Coronary artery (tissue), 2 donors: ENCODE measurements at regions not wholly inside any gene's neighbourhood (a gene's known extent, or its start where the extent isn't known, plus 50 kb on each side); places are given as distances from the start of the nearest gene placed in this dataset.

ENCODE experiments used
- DNase-seq: peaks from one replicate; pipeline ENCODE4 v3.0.0-alpha.2; 2017; ENCODE audit warnings: low spot score
- H3K27ac ChIP-seq, 2 donors: fragments of 200-600 bp; sonication (generic); one replicate each; pipeline ENCODE4 v1.5.1; 2016 to 2019
- H3K4me3 ChIP-seq: fragments of 200-600 bp; sonication (generic); 2 replicates; pipeline ENCODE4 v1.5.1; 2016; ENCODE audit warnings: mild to moderate bottlenecking, moderate library complexity
- CTCF ChIP-seq: fragments of 200-600 bp; sonication (generic); IDR thresholded peaks from one replicate; pipeline ENCODE4 v1.5.1; 2019; ENCODE audit warnings: antibody characterized with exemption

GRCh38 chr16:65457084-65457483, 335.2 kb upstream of the CDH11 start:
- H3K4me3 ChIP-seq = no peak overlapping the region
- no peak for TF ChIP-seq CTCF
- DNase-seq = no peak
- no peak overlapping the region for H3K27ac ChIP-seq

GRCh38 chr16:65455761-65456160, 333.9 kb upstream of the CDH11 start:
- TF ChIP-seq CTCF = no peak
- H3K27ac ChIP-seq = no peak overlapping the region
- DNase-seq = no peak
- no peak overlapping the region for H3K4me3 ChIP-seq

GRCh38 chr16:65453646-65454045, 331.8 kb upstream of the CDH11 start:
- H3K4me3 ChIP-seq = no peak overlapping the region
- H3K27ac ChIP-seq = no peak overlapping the region
- DNase-seq = no peak
- TF ChIP-seq CTCF = no peak

GRCh38 chr16:65449526-65449925, 327.7 kb upstream of the CDH11 start:
- DNase-seq = no peak
- TF ChIP-seq CTCF = no peak
- Histone ChIP-seq H3K27ac (no peak overlapping the region), H3K4me3 (no peak overlapping the region)

- no peak for DNase-seq
- Histone ChIP-seq H3K4me3 (no peak overlapping the region), H3K27ac (no peak overlapping the region)
- TF ChIP-seq CTCF = no peak
These were observed 324.6 kb upstream of the CDH11 start for GRCh38 chr16:65446427-65446826.

- H3K27ac ChIP-seq = no peak overlapping the region
- DNase-seq = no peak
- TF ChIP-seq CTCF = no peak
- no peak overlapping the region for H3K4me3 ChIP-seq
These were observed 323.7 kb upstream of the CDH11 start for GRCh38 chr16:65445313-65446260.

- H3K4me3 ChIP-seq = no peak overlapping the region
- TF ChIP-seq CTCF = no peak
- H3K27ac ChIP-seq = no peak overlapping the region
- DNase-seq = no peak
These were observed 319.6 kb upstream of the CDH11 start for GRCh38 chr16:65441501-65441900.
